ENCODE measurements at regions not wholly inside any gene's neighbourhood (a gene's known extent, or its start where the extent isn't known, plus 50 kb on each side); places are given as distances from the start of the nearest gene placed in this dataset.

GRCh38 chr5:57988813-57989212 lies 471.1 kb downstream of the PLK2 start:
- TF ChIP-seq CTCF (IDR thresholded peaks at IDR 0.05) (no peak), EP300 (IDR thresholded peaks at IDR 0.05) (no peak), POLR2A (IDR thresholded peaks at IDR 0.05) (no peak)

Data from ovary (tissue), 3 donors.